NCI-H524 treated with DMSO at 0.1 percent for 48 hours (cell line): ENCODE measurements at regions not wholly inside any gene's neighbourhood (a gene's known extent, or its start where the extent isn't known, plus 50 kb on each side); places are given as distances from the start of the nearest gene placed in this dataset.

ENCODE experiments used
- DNase-seq: peaks from one replicate; lab custom pipeline; 2025; lab: John Stamatoyannopoulos, UW

- no peak for DNase-seq
Observed at GRCh38 chr2:129768485-129769184, 210.8 kb upstream of the RAB6C start.

GRCh38 chr2:129769185-129769991 lies 210.1 kb upstream of the RAB6C start:
- DNase-seq = no peak

- DNase-seq = no peak
Observed at GRCh38 chr2:129771418-129772189, 207.9 kb upstream of the RAB6C start.

- DNase-seq = no peak
Observed at GRCh38 chr2:129772190-129772579, 207.3 kb upstream of the RAB6C start.

GRCh38 chr2:129775952-129776653 lies 203.4 kb upstream of the RAB6C start:
- DNase-seq = no peak

- no peak for DNase-seq
Observed at GRCh38 chr2:129777146-129777545, 202.3 kb upstream of the RAB6C start.

GRCh38 chr2:129777762-129778583 lies 201.5 kb upstream of the RAB6C start:
- DNase-seq = no peak

- no peak for DNase-seq
Observed at GRCh38 chr2:129778584-129778877, 200.9 kb upstream of the RAB6C start.

- no peak for DNase-seq
Observed at GRCh38 chr2:129779783-129780182, 199.7 kb upstream of the RAB6C start.

- no peak for DNase-seq
Observed at GRCh38 chr2:129780316-129781270, 198.9 kb upstream of the RAB6C start.

GRCh38 chr2:129781749-129782632 lies 197.5 kb upstream of the RAB6C start:
- DNase-seq = no peak

GRCh38 chr2:129782633-129782990 lies 196.9 kb upstream of the RAB6C start:
- DNase-seq = no peak

GRCh38 chr2:129784486-129784885 lies 195.0 kb upstream of the RAB6C start:
- no peak for DNase-seq

GRCh38 chr2:129791712-129792111 lies 187.8 kb upstream of the RAB6C start:
- no peak for DNase-seq

- DNase-seq = no peak
Observed at GRCh38 chr2:129793431-129793902, 186.0 kb upstream of the RAB6C start.

GRCh38 chr2:129794116-129794515 lies 185.3 kb upstream of the RAB6C start:
- DNase-seq = no peak

GRCh38 chr2:129794540-129794939 lies 184.9 kb upstream of the RAB6C start:
- no peak for DNase-seq

- no peak for DNase-seq
Observed at GRCh38 chr2:129796225-129796624, 183.2 kb upstream of the RAB6C start.

GRCh38 chr2:129796801-129797488 lies 182.5 kb upstream of the RAB6C start:
- no peak for DNase-seq
